NB4 (cell line): ENCODE measurements at regions not wholly inside any gene's neighbourhood (a gene's known extent, or its start where the extent isn't known, plus 50 kb on each side); places are given as distances from the start of the nearest gene placed in this dataset.
A peak's percentile ranks its signal among the peaks of the same experiment; 100 is the strongest.

Source experiments
- DNase-seq: peaks from one replicate; pipeline ENCODE4 v3.0.0; 2010; ENCODE audit warnings: low read depth
- H3K4me3 ChIP-seq: one replicate; pipeline ENCODE4 v1.5.1; 2011; ENCODE audit warnings: mild to moderate bottlenecking, low read depth, low read length, moderate library complexity
- MAX ChIP-seq: IDR thresholded peaks from 2 replicates; pipeline ENCODE4 v1.6.1; 2011; ENCODE audit warnings: low read depth, low read length
- MYC ChIP-seq: IDR thresholded peaks from 2 replicates; pipeline ENCODE4 v1.6.1; 2011; ENCODE audit warnings: low read depth, low read length
- POLR2A ChIP-seq: IDR thresholded peaks from 2 replicates; pipeline ENCODE4 v1.6.1; 2011; ENCODE audit warnings: mild to moderate bottlenecking; ENCODE audit not compliant: insufficient read length; ENCODE audit errors: extremely low read depth
- TF ChIP-seq, protein P1 (sequence below): IDR thresholded peaks from one replicate; pipeline ENCODE4 v1.5.1; 2012; ENCODE audit warnings: low read depth, low read length

DNA sequence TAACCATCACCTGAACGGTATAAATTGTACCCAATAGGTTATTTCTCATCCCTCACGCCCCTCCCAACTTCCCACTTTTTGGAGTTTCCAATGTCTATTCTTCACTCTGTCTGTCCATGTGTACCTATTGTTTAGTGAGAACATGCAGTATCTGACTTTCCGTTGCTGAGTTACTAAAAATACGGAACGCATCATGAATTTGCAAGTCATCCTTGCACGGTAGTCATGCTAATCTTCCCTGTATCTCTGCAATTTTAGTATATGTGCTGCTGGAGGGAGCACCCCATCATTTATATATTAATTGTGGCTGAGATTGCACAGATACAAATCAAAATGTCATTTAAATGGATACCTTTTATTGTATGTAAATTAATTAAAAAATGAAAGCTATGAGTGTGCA lies 75.7 kb upstream of the SFMBT2 start:
- TF ChIP-seq POLR2A = no peak
- no peak for TF ChIP-seq MYC
- TF ChIP-seq, protein P1, sequence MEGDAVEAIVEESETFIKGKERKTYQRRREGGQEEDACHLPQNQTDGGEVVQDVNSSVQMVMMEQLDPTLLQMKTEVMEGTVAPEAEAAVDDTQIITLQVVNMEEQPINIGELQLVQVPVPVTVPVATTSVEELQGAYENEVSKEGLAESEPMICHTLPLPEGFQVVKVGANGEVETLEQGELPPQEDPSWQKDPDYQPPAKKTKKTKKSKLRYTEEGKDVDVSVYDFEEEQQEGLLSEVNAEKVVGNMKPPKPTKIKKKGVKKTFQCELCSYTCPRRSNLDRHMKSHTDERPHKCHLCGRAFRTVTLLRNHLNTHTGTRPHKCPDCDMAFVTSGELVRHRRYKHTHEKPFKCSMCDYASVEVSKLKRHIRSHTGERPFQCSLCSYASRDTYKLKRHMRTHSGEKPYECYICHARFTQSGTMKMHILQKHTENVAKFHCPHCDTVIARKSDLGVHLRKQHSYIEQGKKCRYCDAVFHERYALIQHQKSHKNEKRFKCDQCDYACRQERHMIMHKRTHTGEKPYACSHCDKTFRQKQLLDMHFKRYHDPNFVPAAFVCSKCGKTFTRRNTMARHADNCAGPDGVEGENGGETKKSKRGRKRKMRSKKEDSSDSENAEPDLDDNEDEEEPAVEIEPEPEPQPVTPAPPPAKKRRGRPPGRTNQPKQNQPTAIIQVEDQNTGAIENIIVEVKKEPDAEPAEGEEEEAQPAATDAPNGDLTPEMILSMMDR = no peak
- TF ChIP-seq MAX = no peak
- H3K4me3 ChIP-seq = no peak overlapping the region
- DNase-seq = no peak

DNA sequence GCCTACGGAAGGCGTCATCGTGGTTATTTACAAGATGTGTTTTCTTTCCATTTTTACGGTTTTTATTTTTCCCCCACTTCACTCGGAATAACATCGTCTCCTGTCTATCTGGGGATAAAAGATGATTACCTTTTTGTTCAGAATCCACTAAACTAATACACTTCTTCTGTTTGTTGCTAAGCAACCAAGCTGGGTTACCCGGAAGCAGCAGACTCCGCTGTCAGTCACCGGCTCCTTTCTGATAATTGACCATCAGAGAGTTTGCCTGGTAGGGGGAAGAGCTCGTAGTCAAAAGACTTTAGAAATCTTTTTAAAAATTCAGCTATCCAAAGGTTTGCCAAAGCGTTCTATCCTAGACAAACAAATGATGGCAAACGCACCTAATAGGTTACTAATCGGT lies 75.0 kb upstream of the SFMBT2 start:
- DNase-seq = no peak
- TF ChIP-seq MAX = no peak
- TF ChIP-seq POLR2A = no peak
- TF ChIP-seq, protein P1 = no peak
- TF ChIP-seq MYC = no peak
- no peak overlapping the region for H3K4me3 ChIP-seq

- peak overlapping the region; percentile 42 for H3K4me3 ChIP-seq
- DNase-seq = no peak
- TF ChIP-seq, protein P1 = no peak
- TF ChIP-seq POLR2A = no peak
- TF ChIP-seq MAX = no peak
- TF ChIP-seq MYC = no peak
Measured at GRCh38 chr10:7485244-7485556, 74.4 kb upstream of the SFMBT2 start.

DNA sequence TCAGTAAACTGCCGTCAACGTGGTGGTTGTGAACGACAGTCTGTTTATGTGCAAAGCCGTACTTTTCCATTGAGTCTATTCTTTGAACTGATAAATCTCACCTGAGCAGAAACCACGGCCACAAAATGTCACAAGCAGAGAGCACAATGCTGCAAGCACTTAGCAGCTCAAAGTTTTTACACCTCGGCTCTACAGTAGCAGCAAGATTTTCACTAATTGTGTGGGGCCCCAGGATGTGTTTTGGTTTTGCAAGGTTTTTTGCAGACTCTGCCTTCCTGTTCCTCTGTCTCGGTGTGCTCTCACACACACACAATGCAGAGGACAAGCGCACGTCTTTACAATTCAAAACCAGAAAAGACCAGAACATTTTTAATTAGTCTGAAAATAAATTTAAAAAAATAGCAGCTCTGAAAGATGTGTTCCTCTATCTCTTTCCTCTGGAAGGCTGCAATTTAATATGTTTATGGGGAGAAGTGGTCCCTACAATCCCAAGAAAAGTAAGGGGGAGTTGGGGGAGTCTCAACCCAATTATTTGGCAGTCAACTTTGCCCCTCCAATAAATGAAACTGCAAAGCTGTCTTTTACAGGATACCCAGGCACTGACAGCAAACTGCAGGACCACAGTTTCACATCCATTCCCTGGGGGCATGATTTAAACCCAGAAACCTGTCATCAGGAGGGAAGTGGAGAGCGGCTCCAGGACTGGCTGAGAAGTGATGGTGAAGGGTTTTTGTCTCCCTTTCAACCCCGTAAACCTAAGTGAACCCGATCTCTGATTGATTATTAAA lies 73.8 kb upstream of the SFMBT2 start:
- DNase-seq = peak; percentile 71
- no peak for TF ChIP-seq POLR2A
- TF ChIP-seq MAX = no peak
- TF ChIP-seq MYC = no peak
- TF ChIP-seq, protein P1 = no peak
- peak overlapping the region; percentile 42 for H3K4me3 ChIP-seq

DNA sequence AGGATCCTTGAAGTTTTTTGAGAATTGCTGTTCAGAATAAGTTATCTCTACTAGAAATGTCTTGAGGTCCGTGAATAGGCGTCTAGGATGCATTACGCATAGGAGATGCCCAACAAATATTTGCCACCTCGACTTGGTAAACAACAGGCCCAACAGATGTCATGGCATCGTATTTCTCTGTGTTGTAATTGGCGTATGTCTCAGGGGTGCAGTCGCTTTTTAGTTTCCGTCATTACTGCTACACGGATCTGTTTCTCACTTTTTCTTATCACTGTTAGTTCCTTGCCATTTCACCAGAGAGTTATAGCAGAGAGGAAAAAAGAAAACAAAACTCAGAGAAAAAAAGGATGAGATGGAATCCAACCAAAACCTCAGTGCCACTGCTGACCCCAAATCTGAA lies 73.0 kb upstream of the SFMBT2 start:
- DNase-seq = no peak
- TF ChIP-seq MAX = no peak
- TF ChIP-seq MYC = no peak
- TF ChIP-seq, protein P1 = no peak
- TF ChIP-seq POLR2A = no peak
- no peak overlapping the region for H3K4me3 ChIP-seq
